ENCODE measurements at regions not wholly inside any gene's neighbourhood (a gene's known extent, or its start where the extent isn't known, plus 50 kb on each side); places are given as distances from the start of the nearest gene placed in this dataset.

DNA sequence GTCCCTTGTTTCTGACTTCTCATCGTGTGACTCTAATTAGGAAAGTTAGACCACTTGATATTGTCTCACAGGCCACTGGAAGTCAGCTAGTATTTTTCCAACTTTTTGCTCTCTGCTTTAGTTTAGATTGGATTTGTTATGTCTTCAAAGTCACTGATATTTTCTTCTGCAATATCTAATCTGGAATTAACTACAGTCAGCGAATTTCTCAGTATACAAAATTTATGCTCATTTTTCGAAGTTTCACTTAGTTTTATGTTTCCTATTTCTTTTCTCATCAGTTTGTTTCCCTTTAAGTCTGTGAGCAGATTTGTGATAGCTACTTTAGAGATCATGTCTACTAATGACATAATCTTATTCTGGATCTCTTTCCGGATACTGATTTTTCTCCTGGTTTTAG is 1027.2 kb upstream of the CNTN5 start:
- TF ChIP-seq POLR2A (IDR thresholded peaks at IDR 0.05), result no peak
- no peak for TF ChIP-seq CTCF (IDR thresholded peaks at IDR 0.05)
